CD4-positive, alpha-beta T cell treated with Interferon gamma for 1 hour (primary cell): ENCODE measurements at regions not wholly inside any gene's neighbourhood (a gene's known extent, or its start where the extent isn't known, plus 50 kb on each side); places are given as distances from the start of the nearest gene placed in this dataset.
"Not testable (repeated sequence)": the region's sequence is repeated elsewhere in the genome, so short reads cannot be mapped to it uniquely, and the experiment has no call there.

Source experiments
- DNase-seq: peaks from one replicate; pipeline ENCODE4 v3.0.0-alpha.2; 2020

- DNase-seq: no peak
These were observed 180.5 kb upstream of the DTNA start for GRCh38 chr18:34529358-34530335.

- DNase-seq: no peak
These were observed 179.0 kb upstream of the DTNA start for GRCh38 chr18:34531110-34531509.

GRCh38 chr18:34534642-34535041 lies 175.5 kb upstream of the DTNA start:
- DNase-seq: not testable (repeated sequence)

GRCh38 chr18:34540897-34541296 lies 169.2 kb upstream of the DTNA start:
- no peak for DNase-seq

- no peak for DNase-seq
These were observed 167.5 kb upstream of the DTNA start for GRCh38 chr18:34542625-34543024.

GRCh38 chr18:34543356-34543755 lies 166.7 kb upstream of the DTNA start:
- DNase-seq: no peak

GRCh38 chr18:34543945-34544344 lies 166.2 kb upstream of the DTNA start:
- DNase-seq: no peak

- DNase-seq: no peak
These were observed 165.2 kb upstream of the DTNA start for GRCh38 chr18:34544930-34545329.

- no peak for DNase-seq
These were observed 161.8 kb upstream of the DTNA start for GRCh38 chr18:34548120-34548972.

- DNase-seq: no peak
These were observed 161.2 kb upstream of the DTNA start for GRCh38 chr18:34548973-34549294.

- DNase-seq: no peak
These were observed 160.7 kb upstream of the DTNA start for GRCh38 chr18:34549367-34549766.

GRCh38 chr18:34550156-34550555 lies 159.9 kb upstream of the DTNA start:
- no peak for DNase-seq

GRCh38 chr18:34550902-34551301 lies 159.2 kb upstream of the DTNA start:
- no peak for DNase-seq

GRCh38 chr18:34551824-34552223 lies 158.3 kb upstream of the DTNA start:
- DNase-seq: no peak

GRCh38 chr18:34562252-34562870 lies 147.7 kb upstream of the DTNA start:
- DNase-seq: no peak

GRCh38 chr18:34567857-34568256 lies 142.2 kb upstream of the DTNA start:
- DNase-seq: no peak

- DNase-seq: no peak
These were observed 133.5 kb upstream of the DTNA start for GRCh38 chr18:34576622-34577021.

GRCh38 chr18:34583895-34584294 lies 126.2 kb upstream of the DTNA start:
- no peak for DNase-seq

- DNase-seq: no peak
These were observed 119.6 kb upstream of the DTNA start for GRCh38 chr18:34590503-34590902.

GRCh38 chr18:34591920-34592444 lies 118.1 kb upstream of the DTNA start:
- DNase-seq: no peak

- no peak for DNase-seq
These were observed 117.6 kb upstream of the DTNA start for GRCh38 chr18:34592481-34592880.

- no peak for DNase-seq
These were observed 117.1 kb upstream of the DTNA start for GRCh38 chr18:34592961-34593382.

- no peak for DNase-seq
These were observed 115.8 kb upstream of the DTNA start for GRCh38 chr18:34594266-34594665.
